ENCODE measurements at regions not wholly inside any gene's neighbourhood (a gene's known extent, or its start where the extent isn't known, plus 50 kb on each side); places are given as distances from the start of the nearest gene placed in this dataset.
"Not testable (repeated sequence)": the region's sequence is repeated elsewhere in the genome, so short reads cannot be mapped to it uniquely, and the experiment has no call there.

GRCh38 chr6:167420858-167421766 lies 96.2 kb downstream of the TTLL2 start:
- Histone ChIP-seq H3K79me2 (ENCODE audit: low read length) (no peaks in the 10 kb centered on the region), H3K4me1 (ENCODE audit: insufficient read depth, low read length) (no peaks in the 10 kb centered on the region), H3K36me3 (ENCODE audit: low read depth, low read length) (no peaks in the 10 kb centered on the region), H3K9me3 (ENCODE audit: low read length) (no peaks in the 10 kb centered on the region), H3K27ac (ENCODE audit: low read length) (no peak overlapping the region), H3F3A (ENCODE audit: low read length, unreplicated experiment) (no peaks in the 10 kb centered on the region), H3K27me3 (ENCODE audit: low read length) (peaks cover 9% of the 10 kb centered on the region; the same call in 1 of the 2 replicates), H3K9ac (ENCODE audit: low read length) (no peak overlapping the region), H2AFZ (ENCODE audit: low read length) (no peak overlapping the region), H3K9me2 (replicated peaks; ENCODE audit: low read length) (no peaks in the 10 kb centered on the region), H3K4me2 (ENCODE audit: low read length) (no peak overlapping the region), H4K20me1 (ENCODE audit: low read length) (no peaks in the 10 kb centered on the region), H3K4me3 (ENCODE audit: low read length) (no peak overlapping the region)
- DNase-seq (no peak), ATAC-seq (no peak)
- POLR2A ChIA-PET (ENCODE audit: unreplicated experiment) = no interaction called here
- CTCF ChIA-PET = no interaction called here
- TF ChIP-seq CTCF (conservative IDR thresholded peaks at IDR 0.05; ENCODE audit: low read depth, low read length) = no peak
- TF ChIP-seq EZH2 (IDR thresholded peaks at IDR 0.05; ENCODE audit: low read length, unreplicated experiment) = no peak
- no peak for TF ChIP-seq EZH2phosphoT487 (IDR thresholded peaks at IDR 0.05; ENCODE audit: borderline replicate concordance, low read length)
- intact Hi-C loops (cut with micrococcal nuclease) = no loop called here
- no TSS peak for BruUV-seq (replicated peaks)

- H3K9me3 ChIP-seq (ENCODE audit: low read length); H3K9ac ChIP-seq (ENCODE audit: low read length); H3K4me1 ChIP-seq (ENCODE audit: insufficient read depth, low read length); H3K4me2 ChIP-seq (ENCODE audit: low read length); H3F3A ChIP-seq (ENCODE audit: low read length, unreplicated experiment); H3K9me2 ChIP-seq (replicated peaks; ENCODE audit: low read length); CTCF ChIA-PET; BruUV-seq (replicated peaks); ATAC-seq; DNase-seq; H3K27ac ChIP-seq (ENCODE audit: low read length); H3K36me3 ChIP-seq (ENCODE audit: low read depth, low read length); H3K79me2 ChIP-seq (ENCODE audit: low read length); intact Hi-C loops (cut with micrococcal nuclease); H4K20me1 ChIP-seq (ENCODE audit: low read length); H3K4me3 ChIP-seq (ENCODE audit: low read length); POLR2A ChIA-PET (ENCODE audit: unreplicated experiment); H2AFZ ChIP-seq (ENCODE audit: low read length); H3K27me3 ChIP-seq (ENCODE audit: low read length): not testable (repeated sequence)
These were observed 97.1 kb downstream of the TTLL2 start for GRCh38 chr6:167421944-167422343.

GRCh38 chr6:167422934-167423333 lies 98.0 kb downstream of the TTLL2 start:
- H4K20me1 ChIP-seq (ENCODE audit: low read length) = no peaks in the 10 kb centered on the region
- ATAC-seq (no peak), DNase-seq (no peak)
- H2AFZ ChIP-seq (ENCODE audit: low read length) = no peak overlapping the region
- H3K36me3 ChIP-seq (ENCODE audit: low read depth, low read length) = no peaks in the 10 kb centered on the region
- CTCF ChIA-PET = no interaction called here
- H3K9me2 ChIP-seq (replicated peaks; ENCODE audit: low read length) = no peaks in the 10 kb centered on the region
- H3K9me3 ChIP-seq (ENCODE audit: low read length) = no peaks in the 10 kb centered on the region
- no TSS peak for BruUV-seq (replicated peaks)
- POLR2A ChIA-PET (ENCODE audit: unreplicated experiment) = no interaction called here
- no peak overlapping the region for H3K4me2 ChIP-seq (ENCODE audit: low read length)
- H3K9ac ChIP-seq (ENCODE audit: low read length) = no peak overlapping the region
- H3F3A ChIP-seq (ENCODE audit: low read length, unreplicated experiment) = no peaks in the 10 kb centered on the region
- no peaks in the 10 kb centered on the region for H3K27me3 ChIP-seq (ENCODE audit: low read length)
- no peaks in the 10 kb centered on the region for H3K4me1 ChIP-seq (ENCODE audit: insufficient read depth, low read length)
- no peaks in the 10 kb centered on the region for H3K79me2 ChIP-seq (ENCODE audit: low read length)
- no peak overlapping the region for H3K4me3 ChIP-seq (ENCODE audit: low read length)
- intact Hi-C loops (cut with micrococcal nuclease) = no loop called here
- H3K27ac ChIP-seq (ENCODE audit: low read length) = no peak overlapping the region
- TF ChIP-seq EZH2phosphoT487 (IDR thresholded peaks at IDR 0.05; ENCODE audit: borderline replicate concordance, low read length) = no peak
- no peak for TF ChIP-seq CTCF (conservative IDR thresholded peaks at IDR 0.05; ENCODE audit: low read depth, low read length)
- no peak for TF ChIP-seq EZH2 (IDR thresholded peaks at IDR 0.05; ENCODE audit: low read length, unreplicated experiment)
